GM12873 (cell line): ENCODE measurements at regions not wholly inside any gene's neighbourhood (a gene's known extent, or its start where the extent isn't known, plus 50 kb on each side); places are given as distances from the start of the nearest gene placed in this dataset.
A peak's percentile ranks its signal among the peaks of the same experiment; 100 is the strongest.

Experiments used
- CTCF ChIP-seq: IDR thresholded peaks from 2 replicates; pipeline ENCODE4 v1.5.1; 2012; ENCODE audit warnings: low read depth, mild to moderate bottlenecking, moderate library complexity, low read length, control low read depth; ENCODE audit not compliant: insufficient read depth; ENCODE audit errors: missing control alignments

GRCh38 chr5:163661360-163661759, 155.9 kb downstream of the MAT2B start:
- TF ChIP-seq CTCF, result no peak

GRCh38 chr5:163670036-163670435, 164.6 kb downstream of the MAT2B start:
- TF ChIP-seq CTCF, result no peak

DNA sequence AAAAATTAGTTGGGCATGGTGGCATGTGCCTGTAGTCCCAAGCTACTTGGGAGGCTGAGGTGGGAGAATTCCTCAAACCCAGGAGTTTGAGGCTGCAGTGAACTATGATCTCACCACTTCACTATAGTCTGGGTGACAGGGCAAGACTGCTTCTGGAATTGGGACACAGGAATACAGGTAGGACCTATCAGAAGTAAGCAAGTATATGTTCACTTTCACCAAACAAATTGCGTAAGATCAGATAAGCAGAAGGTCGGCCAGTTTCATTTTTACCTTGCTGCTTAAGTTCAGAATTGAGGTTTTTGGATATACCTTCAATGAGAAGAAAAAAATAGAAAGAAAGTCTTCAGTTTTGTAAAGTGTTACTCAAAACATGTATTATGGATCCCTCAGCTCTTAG, 171.7 kb downstream of the MAT2B start:
- TF ChIP-seq CTCF, result no peak

- TF ChIP-seq CTCF, result no peak
Observed at GRCh38 chr5:163682234-163682633, 176.8 kb downstream of the MAT2B start.

- TF ChIP-seq CTCF, result no peak
Observed at GRCh38 chr5:163687414-163687813, 182.0 kb downstream of the MAT2B start.

GRCh38 chr5:163692091-163692490, 186.7 kb downstream of the MAT2B start:
- no peak for TF ChIP-seq CTCF

DNA sequence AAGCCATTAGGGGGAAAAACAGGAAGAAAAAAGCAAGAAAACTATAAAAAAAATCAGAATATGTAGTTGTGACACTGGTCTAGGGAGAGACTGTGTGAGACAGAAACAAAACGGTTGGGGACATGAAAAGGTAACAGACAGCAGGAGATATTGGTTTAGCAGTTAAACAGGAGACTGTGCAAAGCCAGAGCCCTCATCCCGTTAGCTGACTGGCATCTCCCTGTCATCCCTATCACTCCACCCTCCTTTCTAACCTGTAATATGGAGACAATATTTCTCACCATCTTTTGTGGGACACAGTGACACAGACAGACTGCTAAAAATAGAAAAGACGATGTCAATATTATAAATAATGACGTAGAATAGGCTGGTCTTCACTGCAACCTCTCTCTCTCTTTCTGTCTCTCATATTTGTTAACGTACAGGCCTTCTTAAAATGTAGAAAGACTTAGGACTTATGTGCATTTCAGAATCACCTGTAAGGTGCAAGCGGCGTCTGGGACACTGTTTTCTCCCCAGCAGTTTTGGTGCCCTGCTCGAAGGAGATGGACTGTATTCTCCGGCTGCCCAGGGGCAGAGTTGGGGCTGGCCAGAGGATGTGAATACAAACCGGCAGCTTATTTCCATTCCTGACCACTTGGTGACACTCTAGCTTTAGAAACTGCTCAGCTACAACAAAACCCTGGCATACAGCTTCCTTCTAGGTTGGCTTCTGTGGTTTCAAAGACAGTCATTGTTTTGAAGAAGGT, 190.6 kb downstream of the MAT2B start:
- TF ChIP-seq CTCF, result peak; percentile 73

DNA sequence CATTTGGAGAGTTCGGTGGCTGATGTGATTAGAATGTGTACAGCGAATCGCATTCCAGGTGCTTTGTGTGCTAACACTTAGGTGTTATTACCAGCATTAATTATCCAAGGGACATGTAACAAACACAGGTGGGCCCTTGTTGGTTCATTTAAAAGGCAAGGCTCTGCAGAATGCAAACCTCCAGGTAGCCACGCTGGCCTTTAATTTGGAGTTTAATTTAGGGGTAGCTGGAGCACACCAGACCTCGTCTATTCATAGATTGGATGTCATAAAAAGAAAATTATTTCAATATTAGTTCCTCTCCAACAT, 191.1 kb downstream of the MAT2B start:
- TF ChIP-seq CTCF, result no peak
